GM18517 (cell line): ENCODE measurements at regions not wholly inside any gene's neighbourhood (a gene's known extent, or its start where the extent isn't known, plus 50 kb on each side); places are given as distances from the start of the nearest gene placed in this dataset.

Experiments used
- ATAC-seq: cut with Tn5 transposase; IDR thresholded peaks from one replicate; pipeline ENCODE4 v1.9.1; 2021; ENCODE audit warnings: mild to moderate bottlenecking, moderate library complexity; ENCODE audit not compliant: unreplicated experiment

GRCh38 chr1:184215274-184215925 is 163.9 kb downstream of the TSEN15 start:
- no peak for ATAC-seq

- no peak for ATAC-seq
Measured at GRCh38 chr1:184218458-184219075, 167.0 kb downstream of the TSEN15 start.

GRCh38 chr1:184219414-184219813 is 167.4 kb upstream of the C1orf21 start:
- no peak for ATAC-seq

- no peak for ATAC-seq
Measured at GRCh38 chr1:184219883-184220282, 166.9 kb upstream of the C1orf21 start.

GRCh38 chr1:184221087-184221486 is 165.7 kb upstream of the C1orf21 start:
- ATAC-seq = no peak

DNA sequence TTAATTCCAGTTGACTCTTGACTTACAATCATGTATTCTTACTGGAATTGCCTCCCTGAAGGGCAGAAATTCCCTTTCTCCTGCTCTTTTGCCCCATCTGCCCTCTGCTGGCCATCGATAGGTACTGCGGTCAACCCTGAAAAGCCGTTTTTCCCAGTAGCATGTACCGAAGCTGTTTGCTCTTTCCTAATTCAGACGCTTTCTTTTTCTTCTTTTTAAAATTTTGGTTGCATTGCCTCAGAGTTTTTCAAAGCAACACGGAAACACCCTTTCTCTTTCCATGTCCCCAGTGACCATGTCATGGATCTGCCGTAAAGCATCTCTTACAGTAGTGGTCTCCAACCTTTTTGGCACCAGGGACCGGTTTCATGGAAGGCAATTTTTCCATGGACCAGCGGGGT is 164.2 kb upstream of the C1orf21 start:
- ATAC-seq = no peak

DNA sequence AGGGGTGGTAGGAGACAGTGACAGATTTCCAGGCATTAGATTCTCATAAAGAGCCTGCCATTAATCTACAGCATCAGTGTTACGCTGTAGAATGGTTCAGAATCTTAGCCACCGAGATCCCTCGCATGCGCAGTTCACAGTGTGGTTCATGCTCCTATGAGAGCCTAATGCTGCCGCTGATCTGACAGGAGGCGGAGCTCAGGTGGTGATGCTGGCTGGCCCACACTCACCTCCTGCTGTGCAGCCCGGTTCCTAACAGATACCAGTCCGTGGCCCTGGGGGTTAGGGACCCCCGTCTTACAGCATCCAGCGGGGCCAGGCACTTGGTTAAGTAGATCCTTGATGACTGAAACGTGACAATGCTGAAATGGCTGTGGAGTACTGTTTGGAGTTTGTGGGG is 163.6 kb upstream of the C1orf21 start:
- ATAC-seq = no peak

GRCh38 chr1:184225283-184226099 is 161.3 kb upstream of the C1orf21 start:
- no peak for ATAC-seq

DNA sequence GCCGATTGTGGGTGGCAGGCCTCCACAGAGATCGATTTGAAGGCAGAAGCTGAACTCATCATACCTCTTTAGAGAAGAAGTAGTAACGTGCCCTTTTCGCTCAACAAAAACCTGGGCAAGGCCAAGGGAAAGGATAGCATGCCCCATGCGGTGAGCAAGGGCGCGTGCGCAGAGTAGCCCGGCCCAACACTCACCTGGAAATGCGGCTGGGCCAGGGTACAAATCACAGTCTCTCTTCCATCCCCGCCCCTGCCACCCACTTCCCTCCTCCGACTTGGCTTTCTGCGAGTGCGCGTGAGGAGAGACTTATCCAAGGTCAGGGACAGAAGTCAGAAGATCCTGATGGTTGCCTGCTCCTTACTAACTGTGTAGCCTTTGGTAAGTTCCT is 160.7 kb upstream of the C1orf21 start:
- ATAC-seq = no peak

- no peak for ATAC-seq
Measured at GRCh38 chr1:184228558-184228957, 158.3 kb upstream of the C1orf21 start.

DNA sequence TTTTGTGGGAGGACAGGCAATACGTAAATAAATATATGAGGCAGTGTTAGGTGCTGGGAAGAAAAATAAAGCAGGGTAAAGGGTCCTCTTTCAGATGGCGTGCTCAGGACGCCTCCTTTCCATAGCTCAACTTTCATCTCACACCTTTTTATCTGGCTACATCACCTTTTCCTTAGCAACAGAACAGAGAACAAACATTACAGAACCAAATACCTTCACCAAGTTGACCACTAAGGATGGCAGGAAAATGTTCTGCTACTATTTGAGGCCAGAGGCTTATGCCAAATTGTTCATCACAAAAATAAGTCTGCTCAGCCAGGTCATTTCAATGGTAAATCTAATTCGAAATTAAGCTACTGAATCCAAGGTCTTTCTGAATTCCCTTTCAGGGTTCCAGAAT is 149.2 kb upstream of the C1orf21 start:
- ATAC-seq = no peak

DNA sequence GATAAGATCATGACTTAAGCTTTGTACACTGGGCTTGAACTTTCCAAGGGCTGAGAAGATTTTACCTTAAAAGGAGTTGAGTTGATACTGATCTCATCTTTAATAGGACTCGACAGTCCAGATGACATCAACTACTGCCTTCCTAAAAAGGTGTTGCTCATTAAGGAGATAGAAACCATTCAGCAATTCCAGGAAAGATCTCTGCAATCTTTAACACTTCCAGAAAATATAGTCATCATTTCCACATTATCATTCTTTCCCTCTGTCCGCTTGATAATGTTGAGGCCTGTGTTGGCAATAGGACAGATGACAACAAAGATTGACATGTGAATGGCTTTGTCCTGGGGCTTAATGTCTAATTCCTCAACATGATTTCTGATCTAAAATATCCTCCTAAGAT is 145.4 kb upstream of the C1orf21 start:
- ATAC-seq = no peak

DNA sequence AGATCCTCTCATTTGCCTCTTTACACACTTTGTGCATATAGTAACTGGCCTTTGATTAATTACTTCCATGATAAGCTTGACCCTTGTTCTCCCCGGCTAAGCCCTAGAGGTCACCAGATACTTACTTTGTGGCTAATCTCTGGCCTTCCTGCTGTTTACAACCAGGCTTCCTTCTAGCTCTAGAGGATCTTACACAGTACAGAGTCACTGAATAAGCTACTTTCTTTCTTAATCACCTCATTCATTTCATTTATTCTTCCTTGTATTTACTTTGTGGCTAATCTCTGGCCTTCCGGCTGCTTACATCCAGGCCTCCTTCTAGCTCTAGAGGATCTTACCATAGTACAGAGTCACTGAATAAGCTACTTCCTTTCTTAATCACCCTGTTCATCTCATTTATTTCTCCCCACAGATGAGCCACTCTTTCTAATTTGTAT is 144.3 kb upstream of the C1orf21 start:
- no peak for ATAC-seq

- ATAC-seq = no peak
Measured at GRCh38 chr1:184244962-184245361, 141.9 kb upstream of the C1orf21 start.

DNA sequence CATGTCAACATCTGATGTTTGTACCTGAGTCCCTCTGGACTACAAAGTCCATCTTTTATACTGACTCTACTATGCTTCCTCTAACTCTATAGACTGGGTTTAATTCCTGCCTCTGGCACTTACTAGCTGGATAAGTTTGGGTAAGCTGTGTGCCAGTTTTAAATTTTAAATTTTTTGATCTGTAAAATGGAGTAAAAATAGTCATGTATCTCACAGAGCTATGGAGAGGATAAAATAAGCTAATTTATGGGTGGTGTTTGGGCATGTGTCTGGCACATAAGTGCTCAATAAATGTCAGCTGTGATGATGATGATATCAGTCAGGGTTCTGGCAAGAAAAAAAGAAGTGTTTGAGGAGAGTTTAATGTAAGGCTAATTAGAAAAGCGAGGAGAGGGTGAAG is 139.2 kb upstream of the C1orf21 start:
- ATAC-seq = no peak

GRCh38 chr1:184253921-184254320 is 132.9 kb upstream of the C1orf21 start:
- no peak for ATAC-seq

- no peak for ATAC-seq
Measured at GRCh38 chr1:184254849-184255248, 132.0 kb upstream of the C1orf21 start.

GRCh38 chr1:184255560-184255959 is 131.3 kb upstream of the C1orf21 start:
- no peak for ATAC-seq

- ATAC-seq = no peak
Measured at GRCh38 chr1:184257873-184258272, 129.0 kb upstream of the C1orf21 start.

- ATAC-seq = no peak
Measured at GRCh38 chr1:184258525-184258924, 128.3 kb upstream of the C1orf21 start.

- ATAC-seq = no peak
Measured at GRCh38 chr1:184260382-184260781, 126.4 kb upstream of the C1orf21 start.

- ATAC-seq = no peak
Measured at GRCh38 chr1:184262109-184262508, 124.7 kb upstream of the C1orf21 start.
